Breast epithelium (tissue), 3 donors: ENCODE measurements at regions not wholly inside any gene's neighbourhood (a gene's known extent, or its start where the extent isn't known, plus 50 kb on each side); places are given as distances from the start of the nearest gene placed in this dataset.

Experiments
- CTCF ChIP-seq, 3 donors: fragments of 450-650 bp; IDR thresholded peaks; one replicate each; pipeline ENCODE4 v1.5.1; 2016 to 2017; ENCODE audit warnings: antibody characterized with exemption in 3 of 3, mild to moderate bottlenecking in 3 of 3, moderate library complexity in 3 of 3
- POLR2A ChIP-seq: fragments of 450-650 bp; IDR thresholded peaks from one replicate; pipeline ENCODE4 v1.6.1; 2016; ENCODE audit warnings: antibody characterized with exemption, mild to moderate bottlenecking, moderate library complexity
- POLR2AphosphoS5 ChIP-seq, 3 donors: sonication (generic); formaldehyde crosslinking; IDR thresholded peaks; one replicate each; pipeline ENCODE4 v1.6.1; 2017; ENCODE audit warnings: antibody characterized with exemption in 3 of 3

- TF ChIP-seq CTCF (IDR thresholded peaks at IDR 0.05) (no peak), POLR2AphosphoS5 (IDR thresholded peaks at IDR 0.05) (no peak), POLR2A (no peak)
Measured at GRCh38 chr2:128925631-128926030, 607.0 kb upstream of the HS6ST1 start.
